ENCODE measurements at regions not wholly inside any gene's neighbourhood (a gene's known extent, or its start where the extent isn't known, plus 50 kb on each side); places are given as distances from the start of the nearest gene placed in this dataset.

- no peak for FAIRE-seq
Measured at GRCh38 chr3:23665741-23666140, 140.0 kb upstream of the UBE2E1 start.

GRCh38 chr3:23666818-23667217 is 138.9 kb upstream of the UBE2E1 start:
- FAIRE-seq, result no peak

- no peak for FAIRE-seq
Measured at GRCh38 chr3:23667536-23668429, 138.0 kb upstream of the UBE2E1 start.

- no peak for FAIRE-seq
Measured at GRCh38 chr3:23668430-23668904, 137.3 kb upstream of the UBE2E1 start.

- no peak for FAIRE-seq
Measured at GRCh38 chr3:23669541-23670255, 136.1 kb upstream of the UBE2E1 start.

- FAIRE-seq, result no peak
Measured at GRCh38 chr3:23671851-23672589, 133.7 kb upstream of the UBE2E1 start.

- FAIRE-seq, result no peak
Measured at GRCh38 chr3:23672628-23673027, 133.1 kb upstream of the UBE2E1 start.

- FAIRE-seq, result no peak
Measured at GRCh38 chr3:23675010-23675409, 130.7 kb upstream of the UBE2E1 start.

- no peak for FAIRE-seq
Measured at GRCh38 chr3:23676093-23676492, 129.7 kb upstream of the UBE2E1 start.

- FAIRE-seq, result no peak
Measured at GRCh38 chr3:23682646-23683045, 123.1 kb upstream of the UBE2E1 start.

GRCh38 chr3:23685541-23686258 is 120.1 kb upstream of the UBE2E1 start:
- no peak for FAIRE-seq

GRCh38 chr3:23686519-23686918 is 119.2 kb upstream of the UBE2E1 start:
- no peak for FAIRE-seq

GRCh38 chr3:23691357-23691895 is 114.3 kb upstream of the UBE2E1 start:
- FAIRE-seq, result no peak

- FAIRE-seq, result no peak
Measured at GRCh38 chr3:23696842-23697241, 108.9 kb upstream of the UBE2E1 start.

- no peak for FAIRE-seq
Measured at GRCh38 chr3:23697416-23697815, 108.3 kb upstream of the UBE2E1 start.

- no peak for FAIRE-seq
Measured at GRCh38 chr3:23698652-23699313, 107.0 kb upstream of the UBE2E1 start.

GRCh38 chr3:23700616-23701015 is 105.1 kb upstream of the UBE2E1 start:
- no peak for FAIRE-seq

GRCh38 chr3:23701716-23702597 is 103.8 kb upstream of the UBE2E1 start:
- FAIRE-seq, result no peak

GRCh38 chr3:23704298-23704697 is 101.5 kb upstream of the UBE2E1 start:
- no peak for FAIRE-seq

GRCh38 chr3:23706111-23706510 is 99.6 kb upstream of the UBE2E1 start:
- FAIRE-seq, result no peak

GRCh38 chr3:23709987-23710386 is 95.8 kb upstream of the UBE2E1 start:
- FAIRE-seq, result no peak
